Cardiac muscle cell (in vitro differentiated cells and primary cell): ENCODE measurements at regions not wholly inside any gene's neighbourhood (a gene's known extent, or its start where the extent isn't known, plus 50 kb on each side); places are given as distances from the start of the nearest gene placed in this dataset.

Experiments used
- DNase-seq, 2 donors: peaks; one replicate each; pipeline versions ENCODE4 v3.0.0 to v3.0.0-alpha.2; 2010 to 2017; ENCODE audit warnings: low read depth in 1 of 2, low spot score in 1 of 2
- H3K27ac ChIP-seq: fragments of 200-600 bp; sonication (generic); 2 replicates; pipeline ENCODE4 v1.5.1; 2016
- H3K27me3 ChIP-seq: fragments of 200-600 bp; sonication (generic); 2 replicates; pipeline ENCODE4 v1.6.0; 2016; ENCODE audit warnings: control low read depth
- H3K36me3 ChIP-seq: fragments of 200-600 bp; sonication (generic); 2 replicates; pipeline ENCODE4 v1.5.1; 2016; ENCODE audit warnings: control low read depth
- H3K4me1 ChIP-seq: fragments of 200-600 bp; sonication (generic); 2 replicates; pipeline ENCODE4 v1.8.1; 2017; ENCODE audit warnings: low read depth, mild to moderate bottlenecking, mixed run types
- H3K4me3 ChIP-seq: fragments of 200-600 bp; sonication (generic); 2 replicates; pipeline ENCODE4 v1.5.1; 2016; ENCODE audit warnings: mild to moderate bottlenecking
- H3K9me3 ChIP-seq: fragments of 200-600 bp; sonication (generic); 2 replicates; pipeline ENCODE4 v1.5.1; 2017; ENCODE audit warnings: low read depth, mild to moderate bottlenecking, control low read depth
- CTCF ChIP-seq: IDR thresholded peaks from 2 replicates; pipeline ENCODE4 v1.5.1; 2012; ENCODE audit warnings: low read depth, mild to moderate bottlenecking, low read length

DNA sequence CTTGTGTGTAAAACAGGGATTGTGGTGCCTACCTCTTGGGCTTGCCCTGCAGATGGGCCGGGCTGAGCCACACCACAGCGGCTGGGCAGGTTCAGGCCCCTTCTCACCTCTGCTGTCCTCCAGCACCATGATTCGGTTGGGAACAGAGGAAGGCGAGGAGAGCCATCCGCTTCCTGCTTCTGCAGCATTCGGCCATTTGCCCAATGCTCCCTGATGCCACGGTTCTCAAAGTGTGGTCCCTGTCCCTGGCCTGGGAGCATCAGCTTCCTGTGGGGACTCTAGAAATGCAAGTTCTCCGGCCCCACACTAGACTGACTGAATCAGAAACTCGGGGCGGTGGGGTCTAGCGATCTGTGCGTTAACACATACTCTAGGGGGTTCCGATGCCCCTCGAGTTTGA is 65.1 kb downstream of the RRM2 start:
- Histone ChIP-seq H3K4me3 (no peak overlapping the region), H3K27me3 (no peaks in the 10 kb centered on the region), H3K9me3 (no peaks in the 10 kb centered on the region), H3K27ac (no peak overlapping the region), H3K36me3 (no peaks in the 10 kb centered on the region), H3K4me1 (no peaks in the 10 kb centered on the region)
- DNase-seq, result no peak
- no peak for TF ChIP-seq CTCF

- Histone ChIP-seq H3K9me3 (no peaks in the 10 kb centered on the region), H3K27me3 (no peaks in the 10 kb centered on the region), H3K36me3 (no peaks in the 10 kb centered on the region), H3K4me1 (no peaks in the 10 kb centered on the region), H3K27ac (no peak overlapping the region), H3K4me3 (no peak overlapping the region)
- peak; percentile 40 for TF ChIP-seq CTCF
- peak in 1 of 2 donors; percentile 46 for DNase-seq
Observed at GRCh38 chr2:10188211-10188610, 65.7 kb downstream of the RRM2 start.

- no peaks in the 10 kb centered on the region for H3K9me3 ChIP-seq
- no peak for TF ChIP-seq CTCF
- no peaks in the 10 kb centered on the region for H3K36me3 ChIP-seq
- H3K27me3 ChIP-seq, result no peaks in the 10 kb centered on the region
- H3K4me1 ChIP-seq, result no peaks in the 10 kb centered on the region
- no peak overlapping the region for H3K27ac ChIP-seq
- DNase-seq, result no peak
- no peak overlapping the region for H3K4me3 ChIP-seq
Observed at GRCh38 chr2:10188729-10189305, 66.3 kb downstream of the RRM2 start.

GRCh38 chr2:10190255-10190654 is 67.7 kb downstream of the RRM2 start:
- H3K4me1 ChIP-seq, result no peaks in the 10 kb centered on the region
- H3K27ac ChIP-seq, result no peak overlapping the region
- H3K4me3 ChIP-seq, result no peak overlapping the region
- no peaks in the 10 kb centered on the region for H3K9me3 ChIP-seq
- no peak for DNase-seq
- no peaks in the 10 kb centered on the region for H3K27me3 ChIP-seq
- TF ChIP-seq CTCF, result no peak
- no peaks in the 10 kb centered on the region for H3K36me3 ChIP-seq

DNA sequence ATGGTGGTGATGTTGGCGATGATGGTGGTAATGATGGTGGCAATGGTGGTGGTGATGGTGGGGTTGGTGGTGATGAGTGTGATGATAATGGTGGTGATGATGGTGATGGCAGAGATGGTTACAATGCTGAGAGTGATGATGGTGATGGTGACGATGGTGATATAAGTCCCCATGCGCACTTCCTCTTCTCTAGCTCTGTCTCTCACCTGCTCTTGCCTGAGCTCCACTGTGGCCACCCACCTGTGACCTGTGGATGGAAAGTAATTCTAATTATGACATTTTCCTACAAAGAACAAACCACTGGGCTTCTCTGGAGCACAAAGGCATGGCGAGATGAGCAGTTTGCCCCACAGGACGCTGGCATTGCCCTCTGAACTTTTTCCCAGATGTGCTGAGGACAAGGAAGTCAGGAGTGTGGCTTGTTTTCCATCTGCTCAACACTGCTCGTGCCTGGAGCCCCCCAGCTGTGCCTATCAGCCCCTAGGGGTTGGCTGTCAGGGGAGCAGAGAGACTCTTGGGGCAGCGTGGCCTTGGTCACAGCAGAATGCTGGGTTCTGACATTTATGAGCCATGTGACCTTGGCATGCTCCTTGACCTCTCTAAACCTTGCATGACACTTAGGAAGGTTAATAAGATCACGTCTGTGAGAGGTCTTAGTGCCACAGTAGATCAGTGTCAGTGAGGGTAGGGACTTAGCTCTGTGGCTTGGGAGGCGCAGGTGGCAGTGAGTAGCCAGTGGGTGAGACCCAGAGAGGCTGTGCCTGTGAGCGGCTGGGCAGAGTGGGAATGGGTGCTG is 68.4 kb downstream of the RRM2 start:
- Histone ChIP-seq H3K36me3 (no peaks in the 10 kb centered on the region), H3K4me1 (no peaks in the 10 kb centered on the region), H3K27ac (no peak overlapping the region), H3K4me3 (no peak overlapping the region), H3K27me3 (no peaks in the 10 kb centered on the region), H3K9me3 (no peaks in the 10 kb centered on the region)
- no peak for TF ChIP-seq CTCF
- no peak for DNase-seq
